GM20000 (cell line): ENCODE measurements at regions not wholly inside any gene's neighbourhood (a gene's known extent, or its start where the extent isn't known, plus 50 kb on each side); places are given as distances from the start of the nearest gene placed in this dataset.
"Not testable (repeated sequence)": the region's sequence is repeated elsewhere in the genome, so short reads cannot be mapped to it uniquely, and the experiment has no call there.

ENCODE experiments used
- DNase-seq: peaks from one replicate; pipeline ENCODE4 v3.0.0; 2012; ENCODE audit warnings: low spot score
- TF ChIP-seq, protein P1 (sequence below): IDR thresholded peaks from 2 replicates; pipeline ENCODE4 v1.5.1; 2012; ENCODE audit warnings: mild to moderate bottlenecking, control low read depth; ENCODE audit errors: extremely low read depth, missing control alignments

DNA sequence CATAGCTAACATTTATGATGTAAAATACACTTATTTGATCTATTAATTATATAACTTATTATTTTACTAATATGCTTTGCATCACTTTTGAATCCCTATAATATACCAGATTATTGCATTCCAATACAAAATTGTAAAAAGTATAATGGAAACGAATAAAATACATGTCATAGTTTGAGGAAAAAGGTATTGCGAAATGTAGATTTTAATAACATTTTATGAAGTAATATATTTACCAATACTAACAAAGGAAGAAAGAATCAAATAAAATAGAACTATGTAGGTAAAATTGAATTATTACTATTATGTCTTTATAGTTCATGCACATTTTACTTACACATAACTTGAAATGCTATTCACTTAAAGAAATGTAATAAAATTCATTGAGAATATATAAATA is 1300.2 kb downstream of the ADGRL3 start:
- TF ChIP-seq, protein P1, sequence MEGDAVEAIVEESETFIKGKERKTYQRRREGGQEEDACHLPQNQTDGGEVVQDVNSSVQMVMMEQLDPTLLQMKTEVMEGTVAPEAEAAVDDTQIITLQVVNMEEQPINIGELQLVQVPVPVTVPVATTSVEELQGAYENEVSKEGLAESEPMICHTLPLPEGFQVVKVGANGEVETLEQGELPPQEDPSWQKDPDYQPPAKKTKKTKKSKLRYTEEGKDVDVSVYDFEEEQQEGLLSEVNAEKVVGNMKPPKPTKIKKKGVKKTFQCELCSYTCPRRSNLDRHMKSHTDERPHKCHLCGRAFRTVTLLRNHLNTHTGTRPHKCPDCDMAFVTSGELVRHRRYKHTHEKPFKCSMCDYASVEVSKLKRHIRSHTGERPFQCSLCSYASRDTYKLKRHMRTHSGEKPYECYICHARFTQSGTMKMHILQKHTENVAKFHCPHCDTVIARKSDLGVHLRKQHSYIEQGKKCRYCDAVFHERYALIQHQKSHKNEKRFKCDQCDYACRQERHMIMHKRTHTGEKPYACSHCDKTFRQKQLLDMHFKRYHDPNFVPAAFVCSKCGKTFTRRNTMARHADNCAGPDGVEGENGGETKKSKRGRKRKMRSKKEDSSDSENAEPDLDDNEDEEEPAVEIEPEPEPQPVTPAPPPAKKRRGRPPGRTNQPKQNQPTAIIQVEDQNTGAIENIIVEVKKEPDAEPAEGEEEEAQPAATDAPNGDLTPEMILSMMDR: no peak
- DNase-seq: no peak

DNA sequence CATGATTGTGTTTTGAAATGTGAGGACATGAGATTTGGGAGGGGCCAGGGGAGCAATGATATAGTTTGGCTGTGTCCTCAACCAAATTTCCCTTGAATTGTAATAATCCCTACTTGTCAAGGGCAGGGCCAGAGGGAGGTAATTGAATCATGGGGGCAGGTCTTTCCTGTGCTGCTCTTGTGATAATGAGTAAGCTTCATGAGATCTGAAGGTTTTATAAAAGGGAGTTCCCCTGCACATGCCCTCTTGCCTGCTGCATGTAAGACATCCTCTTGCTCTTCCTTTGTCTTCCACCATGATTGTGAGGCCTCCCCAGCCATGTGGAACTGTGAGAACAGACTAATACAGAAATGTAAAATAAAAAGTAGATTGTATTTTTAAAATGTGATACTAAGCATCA is 1294.9 kb downstream of the ADGRL3 start:
- no peak for DNase-seq
- TF ChIP-seq, protein P1: no peak

DNA sequence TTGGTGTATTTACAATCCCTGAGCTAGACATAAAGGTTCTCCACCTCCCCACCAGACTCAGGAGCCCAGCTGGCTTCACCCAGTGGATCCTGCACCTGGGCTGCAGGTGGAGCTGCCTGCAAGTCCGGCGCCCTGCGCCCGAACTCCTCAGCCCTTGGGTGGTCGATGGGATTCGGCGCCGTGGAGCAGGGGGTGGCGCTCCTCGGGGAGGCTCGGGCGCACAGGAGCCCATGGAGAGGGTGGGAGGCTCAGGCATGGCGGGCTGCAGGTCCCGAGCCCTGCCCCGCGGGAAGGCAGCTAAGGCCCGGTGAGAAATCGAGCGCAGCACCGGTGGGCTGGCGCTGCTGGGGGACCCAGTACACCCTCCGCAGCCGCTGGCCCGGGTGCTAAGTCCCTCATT is 1291.6 kb downstream of the ADGRL3 start:
- DNase-seq: not testable (repeated sequence)

DNA sequence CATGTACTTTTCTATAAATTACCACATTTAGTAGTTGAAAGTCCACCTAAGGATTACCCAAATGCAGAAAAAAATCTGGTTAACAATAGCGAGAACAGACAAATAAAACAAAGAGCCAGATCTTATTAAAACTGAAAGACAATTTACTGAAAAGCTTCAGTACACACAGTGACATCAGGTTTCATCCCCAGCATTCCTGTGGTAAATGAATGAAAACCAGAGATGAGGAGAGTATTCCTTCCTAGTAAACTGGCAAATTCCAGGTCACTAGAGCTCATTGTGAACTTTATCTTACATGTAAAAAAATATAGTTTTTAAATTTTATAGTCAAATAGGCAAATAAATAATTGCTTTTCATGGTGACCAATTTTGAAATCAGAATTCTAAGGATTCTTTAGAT is 1290.5 kb downstream of the ADGRL3 start:
- TF ChIP-seq, protein P1: no peak
- DNase-seq: no peak

DNA sequence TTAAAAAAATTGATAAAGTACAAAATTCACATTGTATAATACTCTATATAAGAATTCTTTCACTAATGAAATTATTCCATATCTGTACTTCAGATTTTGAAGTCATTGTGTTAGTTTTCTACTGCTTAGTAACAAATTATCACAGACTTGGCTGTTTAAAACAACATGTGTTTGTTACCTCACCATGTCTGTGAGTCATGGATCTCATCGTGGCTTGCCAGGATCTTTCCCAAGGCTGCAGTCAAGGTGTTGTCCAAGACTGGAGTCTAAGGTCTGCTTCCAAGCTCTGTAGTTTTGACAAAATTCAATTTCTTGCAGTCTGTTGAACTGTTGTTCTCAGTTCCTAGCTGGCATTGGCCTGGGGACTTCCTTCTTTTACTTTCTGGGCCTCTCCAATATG is 1286.9 kb downstream of the ADGRL3 start:
- no peak for DNase-seq
- TF ChIP-seq, protein P1: no peak

DNA sequence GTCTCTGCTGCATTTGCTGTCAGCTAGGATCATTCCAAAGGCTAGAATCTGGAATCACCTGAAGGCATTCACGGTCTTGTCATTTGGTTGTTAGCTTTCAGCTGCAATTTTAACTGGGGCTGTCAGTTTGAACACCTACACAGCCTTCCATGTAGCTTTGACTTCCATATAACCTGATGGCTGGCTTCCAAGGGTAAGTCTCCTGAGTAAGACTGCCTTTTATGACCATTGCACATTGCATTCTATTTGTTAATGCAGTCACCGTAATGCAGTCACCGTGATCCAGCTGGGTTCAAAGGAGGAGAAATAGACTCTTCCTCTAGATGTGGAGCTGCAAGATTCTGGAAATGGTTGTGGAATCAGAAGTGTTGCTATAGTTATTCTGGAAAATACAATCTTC is 1284.2 kb downstream of the ADGRL3 start:
- TF ChIP-seq, protein P1: no peak
- no peak for DNase-seq

DNA sequence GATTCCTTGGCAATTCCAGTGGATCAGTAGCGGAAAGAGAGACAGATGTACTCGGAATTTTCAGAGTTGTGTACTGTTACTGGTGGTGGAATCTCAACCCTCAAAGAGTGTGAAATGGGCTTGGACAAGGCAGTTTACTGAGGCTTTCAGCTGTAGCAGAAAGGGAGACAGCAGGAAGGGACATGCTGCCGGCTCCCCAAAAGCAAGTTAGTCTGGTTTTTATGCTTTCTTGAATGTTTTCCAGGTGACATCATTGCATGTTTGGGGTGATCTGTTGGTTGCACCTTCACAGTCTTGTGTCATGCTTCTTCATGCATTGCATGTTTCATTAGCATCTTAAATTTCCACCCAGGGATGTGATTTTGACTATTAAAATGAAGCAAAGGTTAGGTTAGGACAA is 1282.2 kb downstream of the ADGRL3 start:
- TF ChIP-seq, protein P1: no peak
- no peak for DNase-seq

DNA sequence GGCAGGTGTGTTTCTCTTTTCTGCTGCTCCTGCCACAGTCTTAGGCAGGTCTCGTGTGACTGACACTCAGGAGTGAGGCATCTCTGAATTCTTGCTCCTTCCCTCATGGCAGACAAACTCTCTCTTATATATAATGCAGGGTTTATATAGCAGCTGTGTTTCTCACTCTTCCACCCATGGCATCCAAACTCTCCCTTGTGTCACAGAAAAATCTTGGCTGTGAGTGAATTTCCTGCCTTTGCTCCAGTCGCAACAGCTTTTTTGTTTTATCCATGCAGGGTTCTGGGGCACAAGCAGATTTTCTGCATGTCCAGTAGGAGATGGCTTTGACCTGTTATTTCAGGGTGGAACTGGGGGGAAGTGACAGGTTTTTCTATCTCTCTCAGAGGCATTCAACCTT is 1275.5 kb downstream of the ADGRL3 start:
- TF ChIP-seq, protein P1: no peak
- no peak for DNase-seq
